NK-92 (cell line): ENCODE measurements at regions not wholly inside any gene's neighbourhood (a gene's known extent, or its start where the extent isn't known, plus 50 kb on each side); places are given as distances from the start of the nearest gene placed in this dataset.

ENCODE experiments used
- DNase-seq: peaks from one replicate; lab custom pipeline; 2025; ENCODE audit not compliant: unreplicated experiment; lab: John Stamatoyannopoulos, UW

DNA sequence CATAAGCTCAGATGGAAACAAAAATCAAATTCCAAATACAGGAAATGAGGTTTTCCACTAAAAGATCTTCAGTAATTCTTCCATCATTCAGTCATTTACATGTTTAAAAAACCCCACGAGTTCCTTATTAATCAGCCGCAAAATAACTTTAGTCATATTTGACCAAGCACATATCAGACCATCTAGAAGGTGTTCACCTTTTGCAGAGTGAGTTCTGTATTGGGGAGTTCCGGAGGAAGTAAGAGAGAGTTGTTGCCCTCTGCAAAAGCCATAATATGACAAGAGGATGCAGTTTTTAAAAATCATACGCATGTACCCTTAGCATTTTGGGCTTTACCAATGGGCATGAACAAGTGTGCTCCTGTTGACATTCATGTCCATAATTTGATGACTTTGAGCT is 61.6 kb downstream of the CCR1 start:
- DNase-seq = no peak

DNA sequence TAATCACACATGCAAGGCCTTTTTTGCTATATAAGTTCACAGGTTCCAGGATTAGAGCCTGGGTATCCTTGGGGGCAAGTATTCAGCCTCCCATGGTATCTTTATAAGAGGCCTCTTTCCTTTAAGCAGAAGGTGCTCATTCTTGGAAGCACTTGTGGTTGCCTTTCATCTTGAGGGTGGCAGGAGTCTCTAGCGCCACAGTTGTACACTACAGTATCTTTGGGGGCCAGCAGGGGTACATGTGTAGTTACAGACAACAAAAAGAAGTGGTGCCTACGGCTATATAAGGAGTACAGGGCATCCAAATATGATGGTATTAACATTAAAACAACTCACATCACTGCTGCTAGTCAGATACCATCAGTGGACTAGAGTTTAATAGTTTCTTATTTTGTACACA is 62.1 kb downstream of the CCR1 start:
- no peak for DNase-seq

DNA sequence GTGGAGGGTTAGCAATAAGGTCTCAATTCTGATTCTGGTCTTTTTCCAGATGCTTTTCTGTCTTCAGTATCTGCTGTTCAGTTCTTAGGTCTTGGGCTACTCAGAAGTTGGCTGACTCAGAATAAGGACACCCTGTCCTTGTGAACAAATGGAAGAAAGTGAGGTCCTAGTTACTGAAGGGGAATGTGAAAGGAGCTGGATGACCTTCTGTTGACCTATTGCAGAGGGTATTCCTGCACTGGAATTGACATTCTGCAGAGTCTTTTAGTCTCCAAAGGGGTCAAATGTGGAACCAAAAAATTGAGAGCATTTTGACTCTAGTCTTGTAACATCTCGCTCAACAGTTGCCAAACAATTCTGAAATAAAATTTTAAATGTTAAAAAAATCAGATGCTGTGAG is 63.0 kb downstream of the CCR1 start:
- DNase-seq = no peak

DNA sequence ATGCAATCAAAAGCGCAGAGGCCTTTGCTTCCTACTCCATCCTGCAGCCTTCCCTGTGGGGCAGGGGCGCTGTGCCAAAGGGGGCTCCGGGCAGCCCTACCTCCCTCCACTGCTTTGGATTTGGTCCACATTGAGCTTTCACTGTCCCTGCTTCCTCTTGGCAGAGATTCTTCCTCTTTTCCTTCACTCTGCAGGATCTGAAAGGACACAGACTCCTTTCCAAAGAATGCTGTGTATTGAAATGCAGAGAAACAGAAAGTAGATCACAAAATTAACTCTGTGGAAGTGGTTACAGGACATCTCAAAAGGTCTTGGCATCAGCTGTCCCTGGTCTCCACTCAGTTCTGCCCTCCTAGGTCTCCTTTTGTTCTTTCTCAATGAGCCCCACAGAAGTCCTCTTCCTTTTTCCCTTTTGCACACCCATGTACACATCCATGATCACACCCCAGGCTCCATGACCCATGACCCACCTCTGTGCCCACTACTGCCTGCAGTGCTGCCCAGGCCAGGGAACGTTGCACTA is 64.1 kb downstream of the CCR1 start:
- no peak for DNase-seq

DNA sequence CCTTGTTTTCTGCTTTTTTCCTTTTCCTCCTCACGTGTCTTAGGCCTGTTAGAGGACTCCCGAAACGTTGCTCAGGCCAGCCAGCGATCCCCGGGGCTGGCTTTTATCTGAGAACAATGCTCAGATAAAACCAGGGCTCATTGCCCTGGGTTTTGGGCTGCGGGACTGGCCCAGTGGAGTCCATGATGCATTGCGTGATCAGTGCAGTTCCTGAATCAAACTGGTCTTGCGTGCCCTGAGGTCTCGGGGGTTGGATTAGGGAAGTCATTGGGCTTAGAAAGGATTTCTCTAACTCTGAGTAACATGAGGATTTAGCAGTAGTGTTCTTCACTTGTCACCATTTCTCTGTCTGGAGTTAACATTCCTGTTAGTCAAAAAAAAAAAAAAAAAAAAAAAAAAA is 66.3 kb downstream of the CCR1 start:
- no peak for DNase-seq

DNA sequence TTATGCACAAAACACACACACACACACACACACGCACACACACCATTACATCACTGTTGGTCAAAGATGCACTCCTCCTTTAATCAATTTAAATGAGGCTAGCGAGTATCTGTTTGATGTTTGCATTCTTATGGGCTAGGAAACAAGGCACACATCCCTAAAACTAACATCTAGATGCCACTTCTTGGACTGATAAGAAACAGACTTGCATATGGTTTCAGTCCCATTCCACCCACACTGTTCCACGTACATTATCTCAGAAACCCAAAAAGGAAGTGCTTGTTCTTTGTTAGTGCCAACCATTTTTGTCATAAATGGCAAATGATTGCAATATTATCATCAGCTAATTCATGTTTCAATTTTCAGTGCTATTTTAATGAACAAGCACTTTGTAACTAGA is 69.5 kb downstream of the CCR1 start:
- no peak for DNase-seq

DNA sequence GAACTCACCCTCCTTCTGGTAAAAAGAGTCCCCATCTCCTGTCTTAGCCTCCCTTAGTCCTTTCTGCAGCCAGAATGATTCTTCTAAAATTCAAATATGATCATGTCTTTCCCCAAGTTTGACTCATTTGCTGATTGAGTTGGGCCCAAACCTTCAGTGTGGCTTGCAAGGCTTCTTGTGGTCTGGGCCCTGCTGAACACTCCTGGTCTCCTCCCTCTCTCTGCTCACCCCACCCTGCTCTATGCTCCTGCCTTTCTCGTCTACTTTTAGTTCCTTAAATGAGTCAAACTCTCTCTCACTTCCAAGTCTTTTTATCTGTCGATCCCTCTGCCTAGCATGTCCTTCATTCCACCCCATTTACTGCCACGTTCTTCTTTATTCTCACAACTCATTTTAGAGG is 72.6 kb downstream of the CCR1 start:
- DNase-seq = no peak

DNA sequence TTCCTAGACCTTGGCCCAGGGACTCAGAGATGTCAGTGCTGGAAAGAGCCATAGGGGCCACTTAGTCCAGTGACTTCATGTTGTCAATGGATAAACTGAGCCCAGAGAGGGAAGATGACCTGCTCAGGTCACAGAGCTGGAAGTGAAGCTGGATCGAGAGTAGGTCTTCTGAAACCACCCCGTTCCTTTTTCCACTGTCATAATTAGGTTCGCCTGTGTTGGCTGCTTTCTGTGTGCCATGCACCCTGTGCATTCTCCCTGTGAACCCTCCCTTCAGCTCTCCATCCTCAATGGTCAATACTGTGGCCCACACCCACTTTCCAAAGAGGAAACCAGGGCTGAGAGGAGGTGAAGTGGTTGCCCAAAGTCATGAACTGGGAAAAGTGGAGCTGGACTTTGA is 74.8 kb downstream of the CCR1 start:
- no peak for DNase-seq

DNA sequence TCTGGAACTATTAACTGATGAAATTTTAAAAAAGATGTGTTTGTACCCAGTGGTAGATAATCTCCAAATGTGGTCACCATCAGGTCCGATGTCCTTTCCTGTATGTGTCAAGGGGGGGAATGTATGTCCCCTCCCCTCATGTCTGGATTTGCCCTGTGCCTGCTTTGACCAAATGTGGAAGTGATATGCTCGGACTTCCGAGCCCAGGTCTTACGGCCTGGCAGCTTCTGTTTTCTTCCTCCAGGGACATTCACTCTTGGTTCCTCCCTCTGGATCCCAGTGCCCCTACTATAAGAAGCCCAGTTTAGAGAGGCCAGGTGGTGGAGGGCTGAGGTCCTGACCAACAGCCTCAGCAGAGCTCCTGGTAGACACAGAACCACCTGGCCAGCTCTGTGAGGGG is 75.5 kb downstream of the CCR1 start:
- DNase-seq = no peak

DNA sequence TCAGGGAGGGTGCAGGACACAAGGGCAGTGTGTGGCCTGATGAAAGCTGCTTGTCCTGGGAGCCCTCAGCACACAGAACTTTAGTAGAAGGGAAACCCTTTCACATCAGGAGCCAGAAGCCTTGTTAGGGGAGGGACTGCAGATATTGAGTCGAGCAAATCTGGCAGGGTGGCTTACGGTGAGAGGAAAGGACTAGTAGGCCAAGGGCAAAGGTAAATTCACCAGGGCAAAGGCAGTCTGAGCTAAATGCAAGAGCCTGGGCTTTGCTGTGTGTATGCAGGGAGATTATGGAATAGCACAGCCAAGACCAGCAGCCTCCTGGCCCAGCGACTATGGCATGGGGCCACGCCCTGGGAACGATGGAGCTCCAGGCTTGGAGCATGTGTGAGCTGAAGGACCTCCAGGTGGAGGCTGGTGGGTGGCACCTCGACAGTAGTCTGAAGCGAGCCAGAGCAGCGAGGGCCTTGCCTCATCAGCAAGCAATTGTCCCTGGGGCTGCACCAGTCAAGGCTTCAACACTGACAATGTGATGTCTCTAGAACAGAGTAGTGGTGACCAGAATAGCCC is 76.1 kb downstream of the CCR1 start:
- DNase-seq = no peak

DNA sequence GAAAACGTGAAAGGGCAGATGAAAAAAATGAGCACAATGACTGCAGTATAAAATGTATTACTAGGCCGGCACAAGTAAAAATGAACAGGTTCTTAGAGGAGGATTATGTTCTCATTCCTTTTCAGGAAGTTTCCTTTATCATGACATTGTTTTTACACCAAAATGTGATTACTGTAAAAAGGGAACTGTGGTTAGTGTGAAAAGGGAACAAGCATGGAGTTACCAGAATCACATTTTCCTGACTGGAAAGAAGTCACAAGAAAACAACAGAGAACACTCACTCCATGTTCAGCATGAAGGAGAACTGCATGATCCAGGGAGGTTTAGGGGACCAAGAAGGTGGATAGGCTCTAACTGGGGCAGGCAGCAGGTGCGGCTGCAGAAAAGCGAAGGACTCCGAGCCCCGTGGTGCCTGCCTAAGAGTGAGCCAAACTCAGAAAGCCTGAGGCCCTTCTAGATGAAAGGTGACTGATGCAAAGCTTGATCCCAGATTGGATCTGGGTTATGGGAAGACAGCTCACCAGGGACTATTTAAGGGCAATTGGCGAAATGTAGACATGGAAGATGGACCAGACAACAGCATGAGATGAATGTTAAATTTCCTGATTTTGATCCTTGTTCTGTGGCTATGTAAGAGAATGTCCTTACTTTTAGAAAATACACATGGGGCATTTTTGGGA is 77.3 kb downstream of the CCR1 start:
- no peak for DNase-seq

DNA sequence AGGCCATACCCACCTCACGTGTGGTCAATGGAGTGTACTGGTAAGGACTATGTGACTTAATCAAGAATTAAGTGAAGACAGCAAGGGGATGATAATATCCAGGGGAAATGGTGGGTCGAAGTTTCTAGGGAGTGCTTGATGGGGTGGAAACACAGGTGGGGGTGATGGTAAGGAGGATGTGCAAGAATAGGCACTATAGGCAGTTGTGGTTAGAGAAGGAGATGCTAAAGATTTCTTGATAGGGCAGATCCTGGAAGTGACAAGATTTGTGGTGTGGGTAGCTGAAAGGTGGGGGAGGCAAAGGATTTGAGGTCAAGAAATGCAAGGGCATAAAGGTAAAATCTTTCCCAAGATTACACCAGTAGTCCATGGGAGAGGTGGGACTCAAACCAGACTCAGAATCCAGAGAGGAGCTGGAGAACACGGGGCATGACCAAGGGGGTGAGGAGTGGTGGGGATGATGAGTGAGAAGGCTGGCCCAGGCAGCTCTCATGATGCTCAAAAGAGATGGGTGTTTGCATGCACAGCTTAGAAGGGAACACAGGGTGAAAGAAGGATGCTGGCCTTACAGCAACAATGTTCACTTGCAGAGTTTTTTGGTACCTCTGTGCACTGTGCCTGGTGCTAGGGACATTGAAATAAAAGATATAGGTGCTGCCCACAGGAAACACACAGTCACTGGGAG is 78.4 kb downstream of the CCR1 start:
- no peak for DNase-seq

DNA sequence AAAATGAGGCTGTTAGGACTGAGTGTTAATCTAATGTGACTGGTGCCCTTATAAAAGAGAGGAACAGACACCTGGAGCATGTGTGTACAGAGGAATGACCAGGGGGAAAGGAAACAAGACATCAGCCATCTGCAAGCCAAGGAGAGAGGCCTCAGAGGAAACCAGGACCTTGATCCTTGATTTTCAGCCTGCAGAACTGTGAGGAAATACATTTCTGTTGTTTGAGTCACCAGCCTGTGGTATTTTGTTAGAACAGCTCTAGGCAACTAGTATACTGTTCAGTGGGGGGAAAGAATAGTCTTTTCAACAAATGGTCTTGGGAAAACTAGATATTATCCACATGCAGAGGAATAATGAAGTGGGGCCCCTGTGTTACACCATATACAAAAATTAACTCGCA is 80.6 kb downstream of the CCR1 start:
- DNase-seq = no peak

DNA sequence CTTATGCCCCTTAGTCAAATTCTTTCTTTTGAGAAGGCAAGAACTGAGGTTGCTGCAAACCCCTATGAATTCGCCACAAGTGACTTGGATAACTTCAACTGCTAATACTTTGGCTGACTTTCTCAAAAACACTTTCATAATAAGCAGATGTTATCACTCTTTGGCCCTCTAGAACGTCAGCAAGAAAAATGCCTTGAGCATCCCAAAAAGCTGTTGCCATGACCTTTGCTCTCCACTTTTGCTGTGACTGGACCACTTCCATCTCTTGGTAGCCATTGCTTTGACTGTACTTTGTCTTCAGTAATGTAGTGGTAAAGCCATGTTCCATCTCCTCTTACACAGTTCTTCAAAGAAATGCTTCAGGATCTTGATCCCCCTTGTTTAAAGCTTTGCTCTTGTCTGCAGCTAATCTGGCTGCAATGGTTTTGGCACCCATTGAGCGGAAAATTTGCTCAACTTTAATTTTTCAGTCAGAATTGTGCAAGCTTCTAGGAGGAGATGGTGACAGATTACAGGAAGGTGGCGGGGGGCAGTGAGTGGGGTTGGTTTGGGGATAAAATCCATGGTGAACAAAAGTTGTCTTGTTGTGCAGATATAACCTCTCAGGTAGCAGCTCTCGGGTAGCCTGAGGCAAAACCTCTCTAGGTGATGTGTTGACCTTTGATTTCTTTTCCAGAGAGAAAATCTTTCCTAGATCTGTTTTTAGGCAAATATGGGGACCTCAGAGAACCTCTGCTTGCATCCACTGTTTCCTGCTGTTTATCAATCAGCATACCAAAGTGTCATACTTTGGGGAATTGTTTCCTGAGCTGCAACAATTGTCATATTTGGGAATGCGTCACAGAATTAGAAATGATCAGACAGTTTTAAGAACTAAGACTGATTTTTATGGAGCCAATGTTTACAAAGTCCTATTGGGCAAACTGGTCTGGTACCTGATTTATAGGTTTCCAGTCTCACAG is 83.6 kb downstream of the CCR1 start:
- no peak for DNase-seq

DNA sequence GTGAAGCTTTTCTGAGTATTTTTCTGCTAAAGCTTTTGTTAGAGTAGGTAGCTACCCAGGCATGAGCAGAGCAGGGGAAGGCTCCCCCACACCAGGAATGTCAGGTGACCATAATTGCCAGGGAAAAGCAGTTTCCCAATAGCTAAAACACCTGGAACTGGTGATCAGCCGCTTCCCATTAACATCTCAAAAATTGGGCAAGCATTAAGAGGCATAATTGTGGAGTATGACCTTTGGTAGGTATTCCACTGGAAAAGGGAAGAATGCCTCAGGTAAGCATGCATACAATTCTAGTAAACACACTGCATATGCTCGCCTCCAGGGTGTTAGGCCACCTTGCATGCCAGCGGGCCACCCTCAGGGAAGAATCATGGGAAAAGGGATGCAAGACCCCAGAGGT is 84.5 kb downstream of the CCR1 start:
- no peak for DNase-seq

DNA sequence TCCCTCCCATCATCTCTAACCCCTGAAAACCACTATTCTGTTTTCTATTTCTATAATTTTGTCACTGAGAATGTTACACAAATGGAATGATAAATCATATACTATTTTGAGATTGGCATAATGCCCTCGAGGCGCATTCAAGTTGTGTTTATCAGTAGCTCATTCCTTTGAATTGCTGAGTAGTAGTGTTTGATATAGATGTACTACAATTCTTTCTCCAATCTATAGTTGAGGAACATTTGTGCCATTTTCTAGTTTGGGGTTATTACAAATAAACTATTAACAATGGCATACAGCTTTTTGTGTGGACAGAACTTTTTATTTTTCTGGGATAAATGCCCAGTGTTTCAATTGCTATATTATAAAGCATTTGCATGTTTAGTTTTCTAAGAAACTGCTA is 86.0 kb downstream of the CCR1 start:
- DNase-seq = no peak

DNA sequence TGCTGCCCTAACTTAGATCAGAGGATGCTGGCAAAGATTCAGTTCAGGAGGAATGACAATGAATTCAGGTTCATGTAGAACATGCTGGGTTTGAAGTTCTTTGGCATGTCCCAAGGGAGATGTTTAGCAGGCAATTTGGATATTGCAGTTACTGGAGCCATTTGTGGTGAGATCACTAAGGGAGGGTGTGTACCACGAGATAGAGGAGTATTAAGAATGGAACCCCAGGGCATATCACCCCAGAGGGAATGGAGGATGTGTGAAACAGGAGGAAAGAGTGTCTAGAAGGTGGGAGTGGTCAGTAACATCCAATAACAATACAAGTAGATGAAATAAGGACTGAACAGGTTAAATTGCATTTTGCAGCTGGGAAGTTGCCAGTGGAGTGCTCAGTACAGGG is 87.1 kb downstream of the CCR1 start:
- no peak for DNase-seq

DNA sequence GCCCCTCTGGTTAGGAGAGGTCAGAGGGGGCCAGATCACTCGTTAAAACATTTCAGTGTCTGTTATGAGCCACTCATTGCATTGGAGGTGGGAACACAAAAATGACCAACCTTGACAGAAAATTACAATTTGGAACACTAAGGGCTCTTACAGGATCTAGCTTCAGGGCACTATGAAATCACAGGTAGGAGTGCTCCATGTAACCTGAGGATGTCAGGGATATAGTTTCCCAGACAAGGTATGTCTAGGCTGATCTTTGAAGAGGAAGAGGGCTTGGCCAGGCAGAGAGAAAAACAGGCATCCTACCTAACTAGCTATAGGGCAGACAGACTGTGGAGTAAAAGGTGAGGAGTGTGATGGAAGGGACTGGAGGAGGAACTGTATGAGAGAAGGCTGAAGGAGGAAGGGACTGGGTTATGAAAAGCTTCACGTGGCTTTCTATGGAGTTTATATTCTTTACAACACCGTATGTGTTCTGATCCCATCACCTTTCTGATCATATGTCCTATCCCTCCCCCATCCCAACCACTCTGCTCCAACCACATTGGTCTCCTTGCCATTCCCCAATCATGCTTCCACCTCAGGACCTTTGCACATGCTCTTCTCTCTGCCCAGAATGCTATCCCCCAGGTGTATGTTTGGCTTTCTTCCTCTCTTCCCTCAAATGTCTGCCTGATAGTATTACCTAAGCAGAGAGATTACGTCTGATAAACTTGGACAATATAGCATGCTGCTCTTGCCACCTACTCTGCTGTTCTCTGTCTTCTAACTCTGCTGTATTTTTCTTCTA is 88.2 kb downstream of the CCR1 start:
- DNase-seq = no peak

DNA sequence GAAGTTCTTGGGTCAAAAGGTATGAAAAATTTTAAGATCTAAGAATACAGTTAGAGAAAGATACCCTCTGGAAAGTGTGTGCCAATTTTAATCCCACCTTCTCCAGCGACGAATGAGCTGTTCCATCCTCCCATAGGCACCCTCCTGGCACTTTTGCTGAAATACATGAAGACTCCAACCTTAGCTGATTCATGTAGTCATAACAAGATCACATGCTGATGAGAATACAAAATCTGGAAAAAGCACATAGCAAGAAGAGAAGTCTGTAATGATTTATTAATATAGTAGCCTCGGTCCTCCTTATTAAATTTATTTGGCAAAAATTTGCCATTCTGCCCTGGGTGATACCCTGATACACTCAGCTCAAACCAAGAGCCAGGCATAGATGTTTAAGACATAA is 88.9 kb downstream of the CCR1 start:
- DNase-seq = no peak

DNA sequence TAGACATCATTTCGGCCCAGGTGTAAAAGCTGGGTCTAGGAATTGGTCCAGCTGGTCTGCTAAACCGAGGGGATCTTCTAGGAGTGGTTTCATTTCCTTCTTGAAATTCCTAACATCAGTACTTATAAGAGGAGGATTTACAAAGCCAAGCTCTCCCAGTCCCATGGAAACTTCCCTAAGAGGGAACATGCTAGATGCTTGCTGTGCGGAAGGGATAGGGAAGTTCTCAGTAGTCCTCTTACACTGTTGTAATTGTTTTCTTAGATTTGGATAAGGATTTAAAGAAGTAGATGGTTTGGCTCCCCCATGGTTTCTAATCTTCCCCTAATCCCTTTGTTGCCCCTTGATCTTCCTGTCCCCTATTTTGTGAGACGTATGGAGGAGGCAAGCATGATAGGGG is 89.7 kb upstream of the XCR1 start:
- DNase-seq = no peak
